SK-N-SH (cell line): ENCODE measurements at regions not wholly inside any gene's neighbourhood (a gene's known extent, or its start where the extent isn't known, plus 50 kb on each side); places are given as distances from the start of the nearest gene placed in this dataset.

ENCODE experiments used
- CTCF ChIA-PET: fragments of 300-600, 350-600 bp; formaldehyde crosslinking; extraction: SDS; loops from one replicate; lab custom pipeline; 2021; lab: Yijun Ruan, JAX
- POLR2A ChIA-PET: fragments of 350-600 bp; sonication (Branson Sonifier 250); formaldehyde crosslinking; extraction: SDS; loops from one replicate; lab custom pipeline; 2020; ENCODE audit warnings: antibody characterized with exemption, inconsistent platforms; lab: Yijun Ruan, JAX
- DNase-seq: peaks from one replicate; pipeline ENCODE4 v3.0.0; 2012
- H2AFZ ChIP-seq: fragments of 200-600 bp; sonication (generic); 2 replicates; pipeline ENCODE4 v1.8.1; 2016; ENCODE audit warnings: antibody characterized with exemption, mild to moderate bottlenecking, low read depth
- H3F3A ChIP-seq: fragments of 200-600 bp; sonication (generic); replicated peaks from 2 replicates; pipeline ENCODE3; 2016; ENCODE audit warnings: antibody characterized with exemption, mild to moderate bottlenecking; ENCODE audit not compliant: insufficient read depth
- H3K27ac ChIP-seq, 2 experiments: fragments of 200-500 bp in 1 of 2; fragments of 200-600 bp in 1 of 2; sonication (Bioruptor generic) in 1 of 2; sonication (generic), shearing (Covaris generic) in 1 of 2; 2 replicates each; pipeline versions ENCODE4 v1.5.1 to v1.6.1; 2014 to 2016; ENCODE audit warnings: low read depth in 2 of 2, inconsistent platforms in 1 of 2, low read length in 1 of 2, mild to moderate bottlenecking in 1 of 2, mixed read lengths in 1 of 2
- H3K27me3 ChIP-seq: fragments of 200-600 bp; sonication (generic), shearing (Covaris generic); 2 replicates; pipeline ENCODE4 v1.6.1; 2016; ENCODE audit warnings: mixed run types; ENCODE audit not compliant: insufficient read depth
- H3K36me3 ChIP-seq, 2 experiments: fragments of 200-500 bp in 1 of 2; fragments of 200-600 bp in 1 of 2; sonication (Bioruptor generic) in 1 of 2; sonication (generic) in 1 of 2; replicated peaks in 1 of 2; 2 replicates each; pipeline versions ENCODE3 to v1.5.1; 2014 to 2016; ENCODE audit warnings: low read length in 1 of 2, mild to moderate bottlenecking in 1 of 2; ENCODE audit not compliant: insufficient read depth in 2 of 2, control insufficient read depth in 1 of 2
- H3K4me1 ChIP-seq, 2 experiments: fragments of 200-500 bp in 1 of 2; fragments of 200-600 bp in 1 of 2; sonication (Bioruptor generic) in 1 of 2; sonication (generic), shearing (Covaris generic) in 1 of 2; 2 replicates each; pipeline versions ENCODE4 v1.5.1 to v1.6.1; 2014 to 2016; ENCODE audit warnings: low read depth in 1 of 2, low read length in 1 of 2, mixed run types in 1 of 2; ENCODE audit not compliant: insufficient read depth in 2 of 2, control insufficient read depth in 1 of 2
- H3K4me2 ChIP-seq: fragments of 200-600 bp; sonication (generic), shearing (Covaris generic); 2 replicates; pipeline ENCODE4 v1.6.1; 2017; ENCODE audit warnings: mixed run types
- H3K4me3 ChIP-seq, 2 experiments: fragments of 200-500 bp in 1 of 2; fragments of 200-600 bp in 1 of 2; sonication (Bioruptor generic) in 1 of 2; sonication (generic), shearing (Covaris generic) in 1 of 2; 2 replicates each; pipeline versions ENCODE4 v1.5.1 to v1.8.1; 2014 to 2016; ENCODE audit warnings: low read depth in 2 of 2, inconsistent platforms in 1 of 2, low read length in 1 of 2, mild to moderate bottlenecking in 1 of 2, mixed read lengths in 1 of 2, moderate library complexity in 1 of 2
- H3K79me2 ChIP-seq: fragments of 200-600 bp; sonication (generic); 2 replicates; pipeline ENCODE4 v1.8.1; 2017; ENCODE audit warnings: mild to moderate bottlenecking; ENCODE audit not compliant: insufficient read depth
- H3K9ac ChIP-seq: fragments of 200-600 bp; sonication (generic); 2 replicates; pipeline ENCODE4 v1.6.1; 2017; ENCODE audit warnings: mixed run types
- H3K9me2 ChIP-seq: fragments of 200-600 bp; sonication (generic); 2 replicates; pipeline ENCODE4 v1.6.1; 2017; ENCODE audit warnings: mixed run types
- H3K9me3 ChIP-seq: fragments of 200-600 bp; sonication (generic); 2 replicates; pipeline ENCODE4 v1.6.1; 2017; ENCODE audit warnings: mixed run types, mild to moderate bottlenecking, moderate library complexity
- H4K20me1 ChIP-seq: fragments of 200-600 bp; sonication (generic); 2 replicates; pipeline ENCODE4 v1.6.1; 2017; ENCODE audit warnings: mild to moderate bottlenecking, mixed run types; ENCODE audit not compliant: insufficient read depth
- CHD2 ChIP-seq: fragments of 150-350 bp; IDR thresholded peaks from 2 replicates; pipeline ENCODE4 v1.6.1; 2018; ENCODE audit warnings: low read length; ENCODE audit not compliant: partially characterized antibody
- ELF1 ChIP-seq: IDR thresholded peaks from 2 replicates; pipeline ENCODE4 v1.4.0; 2012
- EP300 ChIP-seq, 2 experiments: IDR thresholded peaks; 2 replicates each; pipeline versions ENCODE4 v1.4.0 to v1.6.1; 2012; ENCODE audit warnings: borderline replicate concordance in 1 of 2, low read depth in 1 of 2, low read length in 1 of 2
- EZH2phosphoT487 ChIP-seq: fragments of 200-600 bp; sonication (generic); IDR thresholded peaks from 2 replicates; pipeline ENCODE4 v1.6.1; 2017; ENCODE audit warnings: low read depth, mixed run types, mild to moderate bottlenecking, antibody characterized with exemption, moderate library complexity, borderline replicate concordance
- FOSL2 ChIP-seq: IDR thresholded peaks from 2 replicates; pipeline ENCODE4 v1.4.0; 2012; ENCODE audit warnings: low read depth, mild to moderate bottlenecking, moderate library complexity, borderline replicate concordance
- FOXJ3 ChIP-seq: sonication (generic); formaldehyde crosslinking; IDR thresholded peaks from 2 replicates; pipeline ENCODE4 v1.5.1; 2020; ENCODE audit warnings: mild to moderate bottlenecking, missing genetic modification reagents
- FOXM1 ChIP-seq: IDR thresholded peaks from 2 replicates; pipeline ENCODE4 v1.4.0; 2012; ENCODE audit warnings: low read depth, mild to moderate bottlenecking
- GABPA ChIP-seq: IDR thresholded peaks from 2 replicates; pipeline ENCODE4 v1.4.0; 2012; ENCODE audit warnings: low read depth, mild to moderate bottlenecking
- MAX ChIP-seq: IDR thresholded peaks from 2 replicates; pipeline ENCODE4 v1.4.0; 2012; ENCODE audit warnings: low read depth
- MEF2A ChIP-seq: IDR thresholded peaks from 2 replicates; pipeline ENCODE4 v1.4.0; 2012; ENCODE audit warnings: low read depth, borderline replicate concordance
- MXI1 ChIP-seq: IDR thresholded peaks from 2 replicates; pipeline ENCODE4 v1.6.1; 2012; ENCODE audit warnings: mild to moderate bottlenecking, low read depth, low read length, improper control_type of control experiment
- NFIC ChIP-seq: IDR thresholded peaks from 2 replicates; pipeline ENCODE4 v1.4.0; 2012; ENCODE audit warnings: borderline replicate concordance
- NRF1 ChIP-seq: IDR thresholded peaks from 2 replicates; pipeline ENCODE4 v1.6.1; 2012; ENCODE audit warnings: low read depth, mild to moderate bottlenecking, low read length
- RAD21 ChIP-seq: IDR thresholded peaks from 2 replicates; pipeline ENCODE4 v1.6.1; 2012; ENCODE audit warnings: mild to moderate bottlenecking, low read length
- RCOR1 ChIP-seq: fragments of 150-350 bp; IDR thresholded peaks from 2 replicates; pipeline ENCODE4 v1.6.1; 2017; ENCODE audit warnings: antibody characterized with exemption, low read length
- RFX5 ChIP-seq: IDR thresholded peaks from 2 replicates; pipeline ENCODE4 v1.6.1; 2012; ENCODE audit warnings: mild to moderate bottlenecking, improper control_type of control experiment, low read length
- SMC3 ChIP-seq: IDR thresholded peaks from 2 replicates; pipeline ENCODE4 v1.6.1; 2012; ENCODE audit warnings: low read depth, low read length, improper control_type of control experiment
- TEAD4 ChIP-seq: IDR thresholded peaks from 2 replicates; pipeline ENCODE4 v1.4.0; 2012; ENCODE audit warnings: mild to moderate bottlenecking, borderline replicate concordance; ENCODE audit not compliant: insufficient read depth
- ZBTB33 ChIP-seq: IDR thresholded peaks from 2 replicates; pipeline ENCODE4 v1.4.0; 2012; ENCODE audit warnings: low read depth, borderline replicate concordance
- WGBS: methylation state at CpG from one replicate; pipeline ENCODE4 v1.1.6; 2017; ENCODE audit warnings: low lambda C conversion rate; 5-methylcytosine and 5-hydroxymethylcytosine counted together
- TF ChIP-seq, protein P1 (sequence below): fragments of 150-350 bp; IDR thresholded peaks from 2 replicates; pipeline ENCODE4 v1.6.1; 2017; ENCODE audit warnings: antibody characterized with exemption, low read length, low read depth, borderline replicate concordance
- TF ChIP-seq, protein P2 (sequence below): fragments of 200-600 bp; sonication (generic); IDR thresholded peaks from 2 replicates; pipeline ENCODE4 v1.6.1; 2017; ENCODE audit warnings: antibody characterized with exemption, mild to moderate bottlenecking, moderate library complexity
- TF ChIP-seq, protein P3 (sequence below): fragments of 150-350 bp; IDR thresholded peaks from 2 replicates; pipeline ENCODE4 v1.6.1; 2016; ENCODE audit warnings: mild to moderate bottlenecking, low read depth, low read length

GRCh38 chr1:36707221-36707620 lies 224.5 kb upstream of the CSF3R start:
- ChIA-PET CTCF (interaction anchor here (1.8 kb wide), 1 partner anchor 191 kb away, joined by 6 read pairs; no protein-coding TSS in a partner anchor), POLR2A (no interaction called here)

DNA sequence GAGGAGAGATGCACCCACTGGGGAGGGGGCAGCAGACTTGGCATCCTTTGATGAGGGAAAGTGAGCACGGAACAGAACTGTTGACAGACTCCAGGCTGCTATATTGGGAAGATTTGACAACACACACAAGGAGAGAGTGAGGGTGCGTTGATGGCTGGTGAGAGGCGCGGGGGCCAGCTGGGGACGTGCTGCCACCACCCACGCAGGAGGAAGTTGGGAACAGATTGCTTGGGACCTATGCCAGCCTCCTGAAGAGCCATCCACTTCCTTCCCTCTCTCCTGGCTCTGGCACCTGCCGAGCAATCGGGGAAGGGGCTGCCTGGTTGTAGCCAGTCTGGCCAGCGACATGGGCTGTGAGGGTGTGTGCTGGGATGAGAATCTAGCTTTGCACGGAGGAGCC lies 223.7 kb upstream of the CSF3R start:
- Histone ChIP-seq H3K27me3 (no peaks in the 10 kb centered on the region), H3K79me2 (no peaks in the 10 kb centered on the region), H4K20me1 (no peaks in the 10 kb centered on the region)
- TF ChIP-seq, protein P1, sequence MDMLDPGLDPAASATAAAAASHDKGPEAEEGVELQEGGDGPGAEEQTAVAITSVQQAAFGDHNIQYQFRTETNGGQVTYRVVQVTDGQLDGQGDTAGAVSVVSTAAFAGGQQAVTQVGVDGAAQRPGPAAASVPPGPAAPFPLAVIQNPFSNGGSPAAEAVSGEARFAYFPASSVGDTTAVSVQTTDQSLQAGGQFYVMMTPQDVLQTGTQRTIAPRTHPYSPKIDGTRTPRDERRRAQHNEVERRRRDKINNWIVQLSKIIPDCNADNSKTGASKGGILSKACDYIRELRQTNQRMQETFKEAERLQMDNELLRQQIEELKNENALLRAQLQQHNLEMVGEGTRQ, result no peak
- TF ChIP-seq MEF2A (no peak), MXI1 (no peak), ZBTB33 (no peak), SMC3 (no peak), FOXM1 (no peak), ELF1 (no peak)
- TF ChIP-seq, all 33 proteins: peak for 0
- POLR2A ChIA-PET, result interaction anchor here (0.9 kb wide), 1 partner anchor 329 kb away, joined by 4 read pairs; no protein-coding TSS in a partner anchor
- Histone ChIP-seq H3K36me3 (no peaks in the 10 kb centered on the region), H3K4me1 (peaks cover 0 to 4% of the 10 kb centered on the region in 2 experiments; a peak in 2 of 4 replicates), H3K9me3 (no peaks in the 10 kb centered on the region), H3K4me2 (no peak overlapping the region), H3F3A (no peaks in the 10 kb centered on the region), H3K4me3 (no peak overlapping the region), H2AFZ (no peak overlapping the region), H3K27ac (no peak overlapping the region), H3K9me2 (no peaks in the 10 kb centered on the region), H3K9ac (no peak overlapping the region)
- 32% methylated on average over 9 of the region's 10 CpGs for WGBS
- CTCF ChIA-PET, result interaction anchor here (1.0 to 1.8 kb wide), 7 partner anchors 10 to 209 kb away, joined by 3 to 6 read pairs (median 3); no protein-coding TSS in a partner anchor
- no peak for DNase-seq

More at GRCh38 chr1:36707221-36707620, 224.5 kb upstream of the CSF3R start:
- Histone ChIP-seq H3K4me2 (no peak overlapping the region), H3K9me2 (no peaks in the 10 kb centered on the region), H3K4me1 (peaks cover 0 to 4% of the 10 kb centered on the region in 2 experiments; a peak in 2 of 4 replicates), H3F3A (no peaks in the 10 kb centered on the region), H2AFZ (no peak overlapping the region), H3K79me2 (no peaks in the 10 kb centered on the region), H3K9ac (no peak overlapping the region), H3K36me3 (no peaks in the 10 kb centered on the region), H3K4me3 (no peak overlapping the region), H3K9me3 (no peaks in the 10 kb centered on the region), H4K20me1 (no peaks in the 10 kb centered on the region), H3K27ac (no peak overlapping the region), H3K27me3 (no peaks in the 10 kb centered on the region)
- TF ChIP-seq NFIC, result no peak
- TF ChIP-seq NRF1, result no peak
- no peak for TF ChIP-seq SMC3
- no peak for TF ChIP-seq EZH2phosphoT487
- TF ChIP-seq MEF2A, result no peak
- TF ChIP-seq ELF1, result no peak
- TF ChIP-seq, protein P2, sequence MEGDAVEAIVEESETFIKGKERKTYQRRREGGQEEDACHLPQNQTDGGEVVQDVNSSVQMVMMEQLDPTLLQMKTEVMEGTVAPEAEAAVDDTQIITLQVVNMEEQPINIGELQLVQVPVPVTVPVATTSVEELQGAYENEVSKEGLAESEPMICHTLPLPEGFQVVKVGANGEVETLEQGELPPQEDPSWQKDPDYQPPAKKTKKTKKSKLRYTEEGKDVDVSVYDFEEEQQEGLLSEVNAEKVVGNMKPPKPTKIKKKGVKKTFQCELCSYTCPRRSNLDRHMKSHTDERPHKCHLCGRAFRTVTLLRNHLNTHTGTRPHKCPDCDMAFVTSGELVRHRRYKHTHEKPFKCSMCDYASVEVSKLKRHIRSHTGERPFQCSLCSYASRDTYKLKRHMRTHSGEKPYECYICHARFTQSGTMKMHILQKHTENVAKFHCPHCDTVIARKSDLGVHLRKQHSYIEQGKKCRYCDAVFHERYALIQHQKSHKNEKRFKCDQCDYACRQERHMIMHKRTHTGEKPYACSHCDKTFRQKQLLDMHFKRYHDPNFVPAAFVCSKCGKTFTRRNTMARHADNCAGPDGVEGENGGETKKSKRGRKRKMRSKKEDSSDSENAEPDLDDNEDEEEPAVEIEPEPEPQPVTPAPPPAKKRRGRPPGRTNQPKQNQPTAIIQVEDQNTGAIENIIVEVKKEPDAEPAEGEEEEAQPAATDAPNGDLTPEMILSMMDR, result no peak
- no peak for TF ChIP-seq EP300 (IDR thresholded peaks at IDR 0.05; ENCODE audit: borderline replicate concordance in 1 of 2, low read depth in 1 of 2, low read length in 1 of 2)
- TF ChIP-seq RFX5, result no peak
- TF ChIP-seq TEAD4, result no peak
- no peak for TF ChIP-seq MAX
- no peak for TF ChIP-seq RCOR1
- TF ChIP-seq, protein P3, sequence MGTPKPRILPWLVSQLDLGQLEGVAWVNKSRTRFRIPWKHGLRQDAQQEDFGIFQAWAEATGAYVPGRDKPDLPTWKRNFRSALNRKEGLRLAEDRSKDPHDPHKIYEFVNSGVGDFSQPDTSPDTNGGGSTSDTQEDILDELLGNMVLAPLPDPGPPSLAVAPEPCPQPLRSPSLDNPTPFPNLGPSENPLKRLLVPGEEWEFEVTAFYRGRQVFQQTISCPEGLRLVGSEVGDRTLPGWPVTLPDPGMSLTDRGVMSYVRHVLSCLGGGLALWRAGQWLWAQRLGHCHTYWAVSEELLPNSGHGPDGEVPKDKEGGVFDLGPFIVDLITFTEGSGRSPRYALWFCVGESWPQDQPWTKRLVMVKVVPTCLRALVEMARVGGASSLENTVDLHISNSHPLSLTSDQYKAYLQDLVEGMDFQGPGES, result no peak
- TF ChIP-seq FOSL2, result no peak
- no peak for TF ChIP-seq RAD21
- no peak for TF ChIP-seq GABPA
- TF ChIP-seq FOXJ3 (CRISPR knock-in tag), result no peak
- TF ChIP-seq CHD2, result no peak
- 15% methylated on average over 2 of the region's 2 CpGs for WGBS
- DNase-seq, result no peak
